DND-41 (cell line): ENCODE measurements at regions not wholly inside any gene's neighbourhood (a gene's known extent, or its start where the extent isn't known, plus 50 kb on each side); places are given as distances from the start of the nearest gene placed in this dataset.

ENCODE experiments used
- EZH2 ChIP-seq: IDR thresholded peaks from 3 replicates; pipeline ENCODE4 v1.6.1; 2012; ENCODE audit warnings: borderline replicate concordance, low read depth, mild to moderate bottlenecking, moderate library complexity, low read length, inconsistent platforms; ENCODE audit not compliant: severe bottlenecking
- TF ChIP-seq, protein P1 (sequence below): IDR thresholded peaks from 2 replicates; pipeline ENCODE4 v1.5.1; 2012; ENCODE audit warnings: borderline replicate concordance, low read length, moderate library complexity, mild to moderate bottlenecking; ENCODE audit not compliant: poor library complexity, severe bottlenecking; ENCODE audit errors: extremely low read depth

GRCh38 chr1:95730986-95731385 is 497.0 kb downstream of the RWDD3 start:
- TF ChIP-seq, protein P1, sequence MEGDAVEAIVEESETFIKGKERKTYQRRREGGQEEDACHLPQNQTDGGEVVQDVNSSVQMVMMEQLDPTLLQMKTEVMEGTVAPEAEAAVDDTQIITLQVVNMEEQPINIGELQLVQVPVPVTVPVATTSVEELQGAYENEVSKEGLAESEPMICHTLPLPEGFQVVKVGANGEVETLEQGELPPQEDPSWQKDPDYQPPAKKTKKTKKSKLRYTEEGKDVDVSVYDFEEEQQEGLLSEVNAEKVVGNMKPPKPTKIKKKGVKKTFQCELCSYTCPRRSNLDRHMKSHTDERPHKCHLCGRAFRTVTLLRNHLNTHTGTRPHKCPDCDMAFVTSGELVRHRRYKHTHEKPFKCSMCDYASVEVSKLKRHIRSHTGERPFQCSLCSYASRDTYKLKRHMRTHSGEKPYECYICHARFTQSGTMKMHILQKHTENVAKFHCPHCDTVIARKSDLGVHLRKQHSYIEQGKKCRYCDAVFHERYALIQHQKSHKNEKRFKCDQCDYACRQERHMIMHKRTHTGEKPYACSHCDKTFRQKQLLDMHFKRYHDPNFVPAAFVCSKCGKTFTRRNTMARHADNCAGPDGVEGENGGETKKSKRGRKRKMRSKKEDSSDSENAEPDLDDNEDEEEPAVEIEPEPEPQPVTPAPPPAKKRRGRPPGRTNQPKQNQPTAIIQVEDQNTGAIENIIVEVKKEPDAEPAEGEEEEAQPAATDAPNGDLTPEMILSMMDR: no peak
- TF ChIP-seq EZH2: no peak
